Keratinocyte (primary cell): ENCODE measurements at regions not wholly inside any gene's neighbourhood (a gene's known extent, or its start where the extent isn't known, plus 50 kb on each side); places are given as distances from the start of the nearest gene placed in this dataset.

Experiments used
- DNase-seq: peaks from one replicate; pipeline ENCODE4 v3.0.0-alpha.2; 2011; ENCODE audit warnings: low read depth, missing footprints, low spot score
- FAIRE-seq: peaks from 2 replicates; lab custom pipeline; 2011; peaks lifted over from hg19 to GRCh38; lab: Jason Lieb, UNC
- H2AFZ ChIP-seq: 2 replicates; pipeline ENCODE4 v1.6.0; 2012; ENCODE audit warnings: low read length, control low read depth, inconsistent platforms; ENCODE audit not compliant: control insufficient read depth
- H3K27ac ChIP-seq: 2 replicates; pipeline ENCODE4 v1.5.1; 2011; ENCODE audit warnings: low read length; ENCODE audit not compliant: control insufficient read depth, insufficient read depth
- H3K27me3 ChIP-seq: 3 replicates; pipeline ENCODE4 v1.6.0; 2011; ENCODE audit warnings: low read length; ENCODE audit not compliant: control insufficient read depth, insufficient read depth; ENCODE audit errors: extremely low read depth
- H3K36me3 ChIP-seq, 2 experiments: 2 replicates in 1 of 2; 3 replicates in 1 of 2; pipeline ENCODE4 v1.5.1; 2011; ENCODE audit warnings: low read length in 2 of 2, mild to moderate bottlenecking in 1 of 2; ENCODE audit not compliant: control insufficient read depth in 2 of 2, insufficient read depth in 2 of 2; ENCODE audit errors: extremely low read depth in 1 of 2
- H3K4me1 ChIP-seq: 3 replicates; pipeline ENCODE4 v1.5.1; 2011; ENCODE audit warnings: low read length; ENCODE audit not compliant: control insufficient read depth, insufficient read depth; ENCODE audit errors: extremely low read depth
- H3K4me2 ChIP-seq: 3 replicates; pipeline ENCODE4 v1.6.0; 2011; ENCODE audit warnings: low read depth, low read length; ENCODE audit not compliant: control insufficient read depth, insufficient read depth; ENCODE audit errors: extremely low read depth
- H3K4me3 ChIP-seq, 3 experiments: fragments of 200-600 bp in 1 of 3; sonication (generic) in 1 of 3; 2 replicates in 2 of 3; 3 replicates in 1 of 3; pipeline ENCODE4 v1.5.1; 2011 to 2016; ENCODE audit warnings: low read length in 3 of 3, mild to moderate bottlenecking in 3 of 3, control low read depth in 2 of 3, inconsistent platforms in 1 of 3, low read depth in 1 of 3, mixed read lengths in 1 of 3, mixed run types in 1 of 3, moderate library complexity in 1 of 3; ENCODE audit not compliant: control insufficient read depth in 2 of 3, insufficient read depth in 2 of 3; ENCODE audit errors: extremely low read depth in 1 of 3
- H3K79me2 ChIP-seq: 2 replicates; pipeline ENCODE4 v1.6.0; 2012; ENCODE audit warnings: low read length; ENCODE audit not compliant: control insufficient read depth, insufficient read depth
- H3K9ac ChIP-seq: 3 replicates; pipeline ENCODE4 v1.6.0; 2011; ENCODE audit warnings: low read length; ENCODE audit not compliant: control insufficient read depth, insufficient read depth; ENCODE audit errors: extremely low read depth
- H3K9me1 ChIP-seq: 3 replicates; pipeline ENCODE4 v1.6.0; 2011; ENCODE audit warnings: low read length; ENCODE audit not compliant: control insufficient read depth, insufficient read depth; ENCODE audit errors: extremely low read depth
- H3K9me3 ChIP-seq: 2 replicates; pipeline ENCODE4 v1.5.1; 2012; ENCODE audit warnings: low read depth, low read length; ENCODE audit not compliant: control insufficient read depth
- H4K20me1 ChIP-seq: 3 replicates; pipeline ENCODE4 v1.6.0; 2011; ENCODE audit warnings: low read length; ENCODE audit not compliant: control insufficient read depth, insufficient read depth; ENCODE audit errors: extremely low read depth
- CTCF ChIP-seq, 3 experiments: IDR thresholded peaks in 1 of 3; conservative IDR thresholded peaks in 1 of 3; optimal IDR thresholded peaks in 1 of 3; 2 replicates in 2 of 3; 3 replicates in 1 of 3; pipeline versions ENCODE3 to v1.5.1; 2011; ENCODE audit warnings: low read length in 3 of 3, mild to moderate bottlenecking in 3 of 3, moderate library complexity in 2 of 3, control low read depth in 1 of 3, inconsistent platforms in 1 of 3; ENCODE audit not compliant: insufficient read depth in 2 of 3; ENCODE audit errors: extremely low read depth in 1 of 3
- EZH2 ChIP-seq: IDR thresholded peaks from one replicate; pipeline ENCODE4 v1.6.1; 2012; ENCODE audit warnings: inconsistent platforms, mild to moderate bottlenecking, low read length, moderate library complexity
- dilution Hi-C: fragments of 300-500 bp; cut with MboI; formaldehyde crosslinking; loops from one replicate; pipeline ENCODE4 v1.7.0; 2020; ENCODE audit warnings: low sequenced_read_pairs; ENCODE audit not compliant: extremely low pct_ligation_motif_present

- H3K27ac ChIP-seq: no peak overlapping the region
Observed at GRCh38 chr16:54712866-54713265, 217.8 kb upstream of the IRX5 start.

GRCh38 chr16:54707813-54708212, 222.9 kb upstream of the IRX5 start:
- dilution Hi-C loops: no loop called here
- no peaks in the 10 kb centered on the region for H3K36me3 ChIP-seq
- FAIRE-seq: no peak

More at GRCh38 chr16:54712866-54713265, 217.8 kb upstream of the IRX5 start:
- Histone ChIP-seq H3K4me2 (no peak overlapping the region), H4K20me1 (no peaks in the 10 kb centered on the region), H3K36me3 (no peaks in the 10 kb centered on the region), H3K9ac (no peak overlapping the region), H2AFZ (no peak overlapping the region), H3K79me2 (no peaks in the 10 kb centered on the region), H3K4me3 (no peak overlapping the region), H3K9me1 (no peaks in the 10 kb centered on the region), H3K4me1 (no peaks in the 10 kb centered on the region), H3K27me3 (no peaks in the 10 kb centered on the region), H3K9me3 (no peaks in the 10 kb centered on the region)
- no peak for DNase-seq
- no peak for FAIRE-seq
- TF ChIP-seq EZH2: no peak
- TF ChIP-seq CTCF (optimal IDR thresholded peaks at IDR 0.05 in 1 of 3, IDR thresholded peaks at IDR 0.05 in 1 of 3, conservative IDR thresholded peaks at IDR 0.05 in 1 of 3; ENCODE audit: extremely low read depth in 1 of 3, insufficient read depth in 2 of 3, low read length in 3 of 3): no peak
- dilution Hi-C loops: no loop called here

More at GRCh38 chr16:54707813-54708212, 222.9 kb upstream of the IRX5 start:
- Histone ChIP-seq H3K4me3 (no peak overlapping the region), H3K9me1 (no peaks in the 10 kb centered on the region), H3K27ac (no peak overlapping the region), H3K4me2 (no peak overlapping the region), H3K9ac (no peak overlapping the region), H2AFZ (no peak overlapping the region), H3K27me3 (no peaks in the 10 kb centered on the region), H3K79me2 (no peaks in the 10 kb centered on the region), H3K9me3 (no peaks in the 10 kb centered on the region), H4K20me1 (no peaks in the 10 kb centered on the region), H3K4me1 (no peaks in the 10 kb centered on the region)
- TF ChIP-seq CTCF (optimal IDR thresholded peaks at IDR 0.05 in 1 of 3, IDR thresholded peaks at IDR 0.05 in 1 of 3, conservative IDR thresholded peaks at IDR 0.05 in 1 of 3; ENCODE audit: extremely low read depth in 1 of 3, insufficient read depth in 2 of 3, low read length in 3 of 3): no peak
- no peak for TF ChIP-seq EZH2
- DNase-seq: no peak
